ENCODE measurements at regions not wholly inside any gene's neighbourhood (a gene's known extent, or its start where the extent isn't known, plus 50 kb on each side); places are given as distances from the start of the nearest gene placed in this dataset.

GRCh38 chr4:54513741-54514140 is 144.0 kb upstream of the KIT start (continued):
- TF ChIP-seq FUS (optimal IDR thresholded peaks at IDR 0.05; ENCODE audit: low read depth, low read length) (no peak), ZNF592 (IDR thresholded peaks at IDR 0.05) (no peak), TBP (optimal IDR thresholded peaks at IDR 0.05; ENCODE audit: low read depth, low read length) (no peak), CLOCK (CRISPR knock-in tag; IDR thresholded peaks at IDR 0.05; ENCODE audit: borderline replicate concordance) (no peak), TAL1 (IDR thresholded peaks at IDR 0.05) (no peak)
- TF ChIP-seq, protein P1, sequence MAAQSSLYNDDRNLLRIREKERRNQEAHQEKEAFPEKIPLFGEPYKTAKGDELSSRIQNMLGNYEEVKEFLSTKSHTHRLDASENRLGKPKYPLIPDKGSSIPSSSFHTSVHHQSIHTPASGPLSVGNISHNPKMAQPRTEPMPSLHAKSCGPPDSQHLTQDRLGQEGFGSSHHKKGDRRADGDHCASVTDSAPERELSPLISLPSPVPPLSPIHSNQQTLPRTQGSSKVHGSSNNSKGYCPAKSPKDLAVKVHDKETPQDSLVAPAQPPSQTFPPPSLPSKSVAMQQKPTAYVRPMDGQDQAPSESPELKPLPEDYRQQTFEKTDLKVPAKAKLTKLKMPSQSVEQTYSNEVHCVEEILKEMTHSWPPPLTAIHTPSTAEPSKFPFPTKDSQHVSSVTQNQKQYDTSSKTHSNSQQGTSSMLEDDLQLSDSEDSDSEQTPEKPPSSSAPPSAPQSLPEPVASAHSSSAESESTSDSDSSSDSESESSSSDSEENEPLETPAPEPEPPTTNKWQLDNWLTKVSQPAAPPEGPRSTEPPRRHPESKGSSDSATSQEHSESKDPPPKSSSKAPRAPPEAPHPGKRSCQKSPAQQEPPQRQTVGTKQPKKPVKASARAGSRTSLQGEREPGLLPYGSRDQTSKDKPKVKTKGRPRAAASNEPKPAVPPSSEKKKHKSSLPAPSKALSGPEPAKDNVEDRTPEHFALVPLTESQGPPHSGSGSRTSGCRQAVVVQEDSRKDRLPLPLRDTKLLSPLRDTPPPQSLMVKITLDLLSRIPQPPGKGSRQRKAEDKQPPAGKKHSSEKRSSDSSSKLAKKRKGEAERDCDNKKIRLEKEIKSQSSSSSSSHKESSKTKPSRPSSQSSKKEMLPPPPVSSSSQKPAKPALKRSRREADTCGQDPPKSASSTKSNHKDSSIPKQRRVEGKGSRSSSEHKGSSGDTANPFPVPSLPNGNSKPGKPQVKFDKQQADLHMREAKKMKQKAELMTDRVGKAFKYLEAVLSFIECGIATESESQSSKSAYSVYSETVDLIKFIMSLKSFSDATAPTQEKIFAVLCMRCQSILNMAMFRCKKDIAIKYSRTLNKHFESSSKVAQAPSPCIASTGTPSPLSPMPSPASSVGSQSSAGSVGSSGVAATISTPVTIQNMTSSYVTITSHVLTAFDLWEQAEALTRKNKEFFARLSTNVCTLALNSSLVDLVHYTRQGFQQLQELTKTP (IDR thresholded peaks at IDR 0.05; ENCODE audit: low read depth in 1 of 2, partially characterized antibody in 2 of 2): no peak
- TF ChIP-seq, protein P2, sequence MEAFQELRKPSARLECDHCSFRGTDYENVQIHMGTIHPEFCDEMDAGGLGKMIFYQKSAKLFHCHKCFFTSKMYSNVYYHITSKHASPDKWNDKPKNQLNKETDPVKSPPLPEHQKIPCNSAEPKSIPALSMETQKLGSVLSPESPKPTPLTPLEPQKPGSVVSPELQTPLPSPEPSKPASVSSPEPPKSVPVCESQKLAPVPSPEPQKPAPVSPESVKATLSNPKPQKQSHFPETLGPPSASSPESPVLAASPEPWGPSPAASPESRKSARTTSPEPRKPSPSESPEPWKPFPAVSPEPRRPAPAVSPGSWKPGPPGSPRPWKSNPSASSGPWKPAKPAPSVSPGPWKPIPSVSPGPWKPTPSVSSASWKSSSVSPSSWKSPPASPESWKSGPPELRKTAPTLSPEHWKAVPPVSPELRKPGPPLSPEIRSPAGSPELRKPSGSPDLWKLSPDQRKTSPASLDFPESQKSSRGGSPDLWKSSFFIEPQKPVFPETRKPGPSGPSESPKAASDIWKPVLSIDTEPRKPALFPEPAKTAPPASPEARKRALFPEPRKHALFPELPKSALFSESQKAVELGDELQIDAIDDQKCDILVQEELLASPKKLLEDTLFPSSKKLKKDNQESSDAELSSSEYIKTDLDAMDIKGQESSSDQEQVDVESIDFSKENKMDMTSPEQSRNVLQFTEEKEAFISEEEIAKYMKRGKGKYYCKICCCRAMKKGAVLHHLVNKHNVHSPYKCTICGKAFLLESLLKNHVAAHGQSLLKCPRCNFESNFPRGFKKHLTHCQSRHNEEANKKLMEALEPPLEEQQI (IDR thresholded peaks at IDR 0.05): no peak
